HG02588 (cell line): ENCODE measurements at regions not wholly inside any gene's neighbourhood (a gene's known extent, or its start where the extent isn't known, plus 50 kb on each side); places are given as distances from the start of the nearest gene placed in this dataset.
A peak's percentile ranks its signal among the peaks of the same experiment; 100 is the strongest.
"Not testable (repeated sequence)": the region's sequence is repeated elsewhere in the genome, so short reads cannot be mapped to it uniquely, and the experiment has no call there.

Experiments
- ATAC-seq: cut with Tn5 transposase; IDR thresholded peaks from one replicate; pipeline ENCODE4 v1.9.1; 2021; ENCODE audit warnings: mild to moderate bottlenecking, moderate library complexity; ENCODE audit not compliant: unreplicated experiment

DNA sequence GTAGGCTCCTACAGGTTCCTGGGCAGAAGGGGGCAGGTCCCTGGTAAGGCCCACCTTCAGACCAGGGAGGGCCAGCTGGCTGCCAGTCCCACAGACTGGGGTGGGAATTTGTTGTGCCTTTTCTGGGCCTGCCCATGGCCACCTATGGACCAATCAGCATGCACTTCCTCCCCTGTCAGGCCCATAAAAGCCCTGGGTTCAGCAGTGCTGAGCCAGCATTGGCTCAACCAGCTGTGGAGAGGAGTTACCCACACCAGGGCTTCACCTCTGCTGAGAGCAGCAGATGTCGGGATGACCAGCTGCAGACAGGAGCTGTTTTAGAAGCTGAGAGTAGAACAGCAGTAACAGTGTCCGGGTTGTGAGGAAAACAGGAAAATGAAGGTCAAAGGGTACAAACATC, 373.4 kb upstream of the ACO1 start:
- no peak for ATAC-seq

DNA sequence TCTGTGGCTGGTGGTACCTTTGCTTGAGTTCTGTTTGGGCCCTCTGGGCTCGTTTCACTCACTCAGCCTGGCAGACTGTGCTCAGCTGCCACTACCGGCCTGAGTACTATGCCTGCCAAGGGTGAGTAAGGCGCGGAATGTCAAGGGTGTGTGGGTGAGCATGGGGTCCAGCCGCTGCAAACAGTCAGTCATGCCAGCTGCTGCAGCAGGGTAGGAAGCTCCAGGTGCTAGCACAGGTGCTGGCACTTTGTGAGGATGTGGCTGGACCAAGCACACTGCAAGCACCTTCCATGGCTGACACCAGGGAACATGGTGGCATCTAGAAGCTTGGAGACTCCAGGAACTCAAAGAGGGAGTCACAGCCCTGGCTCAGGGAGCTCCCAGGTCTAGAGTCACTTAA, 368.6 kb upstream of the ACO1 start:
- no peak for ATAC-seq

DNA sequence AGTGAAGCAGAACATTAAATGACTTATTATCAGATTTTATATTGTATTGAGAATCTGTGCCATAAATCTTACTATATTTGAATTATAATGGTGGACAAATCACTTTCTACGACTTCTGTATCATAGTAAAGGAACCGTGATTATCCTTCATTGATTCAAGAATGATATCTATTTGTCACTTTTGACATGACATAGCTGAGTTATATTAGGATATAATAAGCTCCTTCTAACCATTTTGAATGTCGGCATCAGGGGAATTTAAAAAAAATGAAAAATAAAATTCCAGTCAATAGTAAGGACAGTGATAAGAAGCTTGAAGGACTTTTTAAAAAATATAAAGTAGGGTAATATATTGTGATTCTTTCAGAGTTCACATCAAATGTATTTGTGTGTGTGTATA, 338.9 kb upstream of the ACO1 start:
- ATAC-seq: no peak

GRCh38 chr9:32067261-32067660, 317.2 kb upstream of the ACO1 start:
- ATAC-seq: no peak

GRCh38 chr9:32069169-32069813, 315.2 kb upstream of the ACO1 start:
- no peak for ATAC-seq

DNA sequence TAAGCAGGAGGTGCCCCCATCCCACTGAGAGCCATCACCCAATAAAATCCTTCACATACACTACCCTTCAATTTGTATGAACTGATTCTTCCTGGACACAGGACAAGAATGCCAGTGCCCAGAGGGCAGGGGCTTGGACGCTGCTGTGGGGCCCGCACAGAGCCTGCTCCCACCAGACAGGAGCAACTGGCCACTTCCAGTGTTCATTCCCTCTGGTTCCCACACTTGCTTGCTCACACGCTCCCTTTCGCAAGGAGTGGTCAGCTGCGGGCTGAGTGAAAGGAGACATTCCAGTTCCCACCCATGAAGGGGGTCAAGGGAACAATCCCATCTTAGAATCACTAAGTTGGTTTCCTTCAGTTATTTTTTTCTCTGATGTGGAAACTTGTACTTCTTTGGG, 314.5 kb upstream of the ACO1 start:
- ATAC-seq: no peak

GRCh38 chr9:32072570-32072969, 311.9 kb upstream of the ACO1 start:
- ATAC-seq: no peak

DNA sequence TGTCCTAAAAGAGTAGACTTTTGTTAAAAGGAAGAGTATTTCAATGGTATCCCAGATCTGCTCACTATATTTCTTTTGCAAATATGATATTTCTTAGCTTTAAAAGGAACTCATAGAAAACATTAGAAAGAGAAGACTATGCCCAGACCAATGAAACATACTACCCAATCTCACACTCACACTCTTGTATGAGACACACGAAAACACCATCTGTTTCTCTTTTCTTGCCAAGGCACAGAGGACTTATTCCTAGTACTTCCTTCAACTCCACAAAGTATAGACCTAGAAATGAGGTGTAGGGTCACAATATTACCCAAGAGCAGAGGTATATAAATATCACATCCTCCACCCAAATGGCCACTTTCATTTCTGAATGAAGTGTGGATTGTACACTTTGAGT, 292.4 kb upstream of the ACO1 start:
- ATAC-seq: no peak

- no peak for ATAC-seq
Observed at GRCh38 chr9:32117291-32117690, 267.2 kb upstream of the ACO1 start.

GRCh38 chr9:32128546-32128945, 255.9 kb upstream of the ACO1 start:
- no peak for ATAC-seq

- not testable (repeated sequence) for ATAC-seq
Observed at GRCh38 chr9:32130709-32131108, 253.7 kb upstream of the ACO1 start.

DNA sequence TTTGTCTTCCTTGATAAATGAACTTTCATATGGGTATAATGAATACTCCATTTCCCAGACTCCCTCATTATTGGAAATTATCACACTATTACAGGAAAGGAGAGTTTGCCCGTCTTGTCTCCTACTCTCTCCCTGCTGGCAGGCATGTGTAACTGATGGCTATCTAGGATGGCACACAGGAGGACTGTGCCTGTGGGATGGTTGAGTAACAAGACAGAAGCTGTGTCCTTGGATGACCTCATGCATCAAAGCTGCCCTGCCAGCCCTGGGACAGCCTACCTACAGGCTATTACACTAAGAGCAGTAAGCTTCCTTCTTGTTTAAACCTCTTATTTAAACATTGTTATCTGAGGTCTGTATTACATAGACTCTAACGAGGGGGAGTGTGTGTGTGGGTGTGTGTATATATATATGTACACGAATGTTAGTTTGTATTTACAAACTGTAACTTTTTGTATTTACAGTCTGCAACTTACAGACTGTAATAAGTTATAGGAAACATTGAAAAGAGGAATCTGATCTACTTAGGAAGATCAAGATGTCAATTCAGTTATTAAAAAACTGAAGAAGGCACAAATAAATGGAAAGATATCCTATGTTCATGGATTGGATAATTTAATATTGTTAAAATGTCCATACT, 247.6 kb upstream of the ACO1 start:
- no peak for ATAC-seq

DNA sequence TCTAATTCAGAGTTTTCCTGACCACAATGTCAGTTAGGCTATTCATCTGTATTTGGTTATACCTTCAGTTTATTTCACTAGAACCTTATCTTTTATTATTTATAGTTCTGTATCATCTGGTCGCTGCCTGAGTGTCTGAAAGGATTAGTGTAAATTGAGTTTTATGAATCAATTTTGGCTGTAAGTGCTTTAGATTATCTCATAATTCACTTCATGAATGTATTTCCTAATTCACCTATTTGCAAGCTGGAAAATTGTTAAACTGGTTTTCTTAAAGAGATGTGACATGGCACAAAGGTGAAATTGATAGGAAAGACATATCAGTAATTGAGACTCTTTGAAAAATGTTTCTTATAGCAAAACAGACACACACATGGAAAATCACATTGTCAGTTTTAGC, 242.4 kb upstream of the ACO1 start:
- no peak for ATAC-seq

DNA sequence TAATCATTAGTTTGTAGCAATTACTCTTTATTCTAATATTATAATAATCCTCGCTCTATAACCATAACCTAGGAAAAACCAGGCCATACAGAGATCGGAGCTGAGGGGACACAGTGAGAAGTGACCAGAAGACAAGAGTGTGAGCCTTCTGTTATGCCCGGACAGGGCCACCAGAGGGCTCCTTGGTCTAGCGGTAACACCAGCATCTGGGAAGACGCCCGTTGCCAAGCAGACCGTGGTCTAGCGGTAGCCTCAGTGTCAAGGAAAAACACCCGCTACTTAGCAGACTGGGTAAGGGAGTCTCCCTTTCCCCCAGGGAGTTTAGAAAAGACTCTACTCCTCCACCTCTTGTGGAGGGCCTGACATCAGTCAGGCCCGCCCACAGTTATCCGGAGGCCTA, 235.9 kb upstream of the ACO1 start:
- ATAC-seq: not testable (repeated sequence)

GRCh38 chr9:32161209-32161608, 223.2 kb upstream of the ACO1 start:
- peak; percentile 21 for ATAC-seq

GRCh38 chr9:32161720-32162119, 222.7 kb upstream of the ACO1 start:
- ATAC-seq: peak; percentile 89

- ATAC-seq: not testable (repeated sequence)
Observed at GRCh38 chr9:32166316-32166715, 218.1 kb upstream of the ACO1 start.

DNA sequence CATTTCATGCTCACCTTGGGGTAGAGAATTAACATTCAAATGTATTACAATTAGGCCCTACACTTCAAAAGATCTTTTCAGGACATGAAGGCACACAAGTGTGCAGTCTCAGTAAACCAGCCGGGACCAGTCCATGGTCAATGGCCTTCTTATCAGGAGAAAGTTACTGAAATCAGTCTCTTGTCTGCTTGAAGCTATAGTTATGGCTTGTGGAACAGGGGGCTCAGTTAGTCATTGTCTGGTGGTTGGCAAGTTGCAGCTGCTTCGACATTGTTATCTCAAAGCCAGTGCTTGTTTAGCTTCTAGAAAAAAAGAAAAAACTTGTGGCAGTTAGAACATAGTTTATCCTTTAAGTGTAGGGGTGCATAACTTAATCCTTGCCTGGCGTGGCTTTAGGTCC, 213.1 kb upstream of the ACO1 start:
- ATAC-seq: no peak

DNA sequence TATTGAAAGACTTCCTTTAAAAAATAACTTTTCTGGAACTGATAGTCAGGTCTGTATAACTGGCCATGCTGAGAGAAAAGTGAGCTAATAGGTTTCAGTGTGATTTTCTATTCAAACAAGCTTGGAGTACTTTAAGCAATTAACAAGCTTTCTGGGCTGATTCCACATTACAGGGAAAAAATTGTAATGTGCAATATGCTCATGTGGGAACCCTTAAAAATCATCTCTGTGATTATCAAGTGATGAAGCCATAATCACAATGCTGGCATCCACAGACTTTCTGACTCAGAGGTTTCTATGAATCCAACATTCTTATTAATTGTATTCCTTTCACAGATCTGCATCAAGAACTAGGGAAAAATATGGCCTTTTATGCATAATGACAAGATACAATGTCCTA, 212.2 kb upstream of the ACO1 start:
- no peak for ATAC-seq

DNA sequence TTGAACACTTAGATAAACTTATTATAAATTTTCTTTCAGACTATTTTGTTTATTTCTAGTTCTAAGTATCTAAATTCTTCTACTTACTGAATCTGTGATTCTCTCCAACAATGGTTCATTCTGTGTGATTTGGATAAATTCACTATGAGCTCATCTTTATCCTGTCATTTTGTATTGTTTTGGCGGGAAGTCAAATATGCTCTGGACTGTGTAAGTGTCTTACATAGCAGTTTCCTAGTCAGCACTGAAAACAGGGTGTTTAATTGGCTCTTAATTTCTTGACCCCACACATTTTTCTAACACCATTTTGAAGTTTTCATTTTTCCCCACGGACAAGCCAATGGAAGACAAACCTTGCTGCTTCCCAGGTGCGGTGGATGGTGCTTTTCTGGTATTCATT, 207.0 kb upstream of the ACO1 start:
- ATAC-seq: no peak

- ATAC-seq: no peak
Observed at GRCh38 chr9:32180597-32180996, 203.8 kb upstream of the ACO1 start.

- ATAC-seq: no peak
Observed at GRCh38 chr9:32200241-32200640, 184.2 kb upstream of the ACO1 start.

DNA sequence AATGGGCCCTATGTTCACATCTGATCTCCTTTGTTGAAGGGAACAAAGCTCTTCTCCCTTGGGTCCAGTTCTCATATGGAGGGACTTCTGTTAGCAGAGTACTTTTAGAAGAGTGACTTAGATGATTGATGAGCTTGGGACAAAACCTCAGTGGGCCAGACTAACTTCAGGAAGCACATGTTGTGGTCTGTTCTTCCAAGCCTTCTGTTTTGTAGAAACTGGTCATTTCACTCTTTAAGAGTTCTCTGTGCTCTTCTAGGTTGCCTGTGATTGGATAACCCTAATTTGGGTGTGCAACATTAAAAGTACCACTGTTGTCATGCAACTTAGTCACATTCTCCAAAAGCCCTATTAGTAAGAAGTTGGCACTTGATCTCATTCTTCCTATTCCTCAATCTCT, 183.5 kb upstream of the ACO1 start:
- ATAC-seq: no peak
